ENCODE measurements at regions not wholly inside any gene's neighbourhood (a gene's known extent, or its start where the extent isn't known, plus 50 kb on each side); places are given as distances from the start of the nearest gene placed in this dataset.

DNA sequence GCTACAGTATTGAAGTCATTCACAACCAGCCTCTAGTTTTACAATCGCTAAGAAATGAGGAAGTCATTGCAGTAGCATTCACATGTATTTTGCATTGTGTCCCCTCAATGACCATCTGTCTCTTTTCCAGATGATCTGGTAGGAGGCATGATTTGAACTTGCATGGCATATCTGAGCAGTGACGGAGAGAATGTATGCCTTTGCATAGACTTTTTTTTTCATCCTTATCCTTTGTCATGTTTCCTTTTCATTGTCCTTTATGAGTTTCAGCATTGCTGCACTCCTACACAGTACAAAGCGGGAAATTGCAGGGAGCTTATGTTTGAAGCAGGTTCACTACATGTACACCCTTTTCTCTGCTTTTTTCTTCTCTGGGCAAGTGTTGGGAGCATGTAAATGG is 516.4 kb upstream of the GRIA3 start:
- TF ChIP-seq, protein P1, sequence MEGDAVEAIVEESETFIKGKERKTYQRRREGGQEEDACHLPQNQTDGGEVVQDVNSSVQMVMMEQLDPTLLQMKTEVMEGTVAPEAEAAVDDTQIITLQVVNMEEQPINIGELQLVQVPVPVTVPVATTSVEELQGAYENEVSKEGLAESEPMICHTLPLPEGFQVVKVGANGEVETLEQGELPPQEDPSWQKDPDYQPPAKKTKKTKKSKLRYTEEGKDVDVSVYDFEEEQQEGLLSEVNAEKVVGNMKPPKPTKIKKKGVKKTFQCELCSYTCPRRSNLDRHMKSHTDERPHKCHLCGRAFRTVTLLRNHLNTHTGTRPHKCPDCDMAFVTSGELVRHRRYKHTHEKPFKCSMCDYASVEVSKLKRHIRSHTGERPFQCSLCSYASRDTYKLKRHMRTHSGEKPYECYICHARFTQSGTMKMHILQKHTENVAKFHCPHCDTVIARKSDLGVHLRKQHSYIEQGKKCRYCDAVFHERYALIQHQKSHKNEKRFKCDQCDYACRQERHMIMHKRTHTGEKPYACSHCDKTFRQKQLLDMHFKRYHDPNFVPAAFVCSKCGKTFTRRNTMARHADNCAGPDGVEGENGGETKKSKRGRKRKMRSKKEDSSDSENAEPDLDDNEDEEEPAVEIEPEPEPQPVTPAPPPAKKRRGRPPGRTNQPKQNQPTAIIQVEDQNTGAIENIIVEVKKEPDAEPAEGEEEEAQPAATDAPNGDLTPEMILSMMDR (IDR thresholded peaks at IDR 0.05; ENCODE audit: borderline replicate concordance, extremely low read depth, low read length, poor library complexity, severe bottlenecking): no peak
- no peak for TF ChIP-seq EZH2 (IDR thresholded peaks at IDR 0.05; ENCODE audit: borderline replicate concordance, low read depth, low read length, severe bottlenecking)

Measured in DND-41 (cell line).